ENCODE measurements at regions not wholly inside any gene's neighbourhood (a gene's known extent, or its start where the extent isn't known, plus 50 kb on each side); places are given as distances from the start of the nearest gene placed in this dataset.

DNA sequence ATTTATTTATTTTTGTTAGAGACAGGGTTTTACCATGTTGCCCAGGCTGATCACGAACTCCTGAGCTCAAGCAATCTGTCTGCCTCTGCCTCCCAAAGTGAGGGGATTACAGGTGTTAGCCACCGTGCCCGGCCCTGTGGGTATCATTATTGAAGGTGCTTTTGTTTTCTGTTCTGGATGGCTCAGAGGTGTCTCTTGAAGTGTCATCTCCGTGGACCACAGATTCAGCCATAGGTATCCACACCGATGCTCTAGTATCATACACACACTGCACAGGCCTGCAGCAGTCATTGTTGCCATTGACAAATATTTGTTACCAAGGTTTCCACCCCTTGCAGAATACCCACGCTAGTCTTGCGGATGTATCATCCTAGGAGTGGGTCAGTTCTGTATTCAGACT is 446.2 kb downstream of the XYLT1 start:
- ChIA-PET CTCF (no interaction called here), POLR2A (no interaction called here)
- FAIRE-seq (no peak), ATAC-seq (no peak), DNase-seq (ENCODE audit: low read depth in 1 of 2, low spot score in 1 of 2) (no peak)
- no peaks in the 10 kb centered on the region for H3K4me1 ChIP-seq
- 40% methylated on average over 7 of the region's 7 CpGs for WGBS (ENCODE audit: missing lambda C conversion rate)
- H3K4me2 ChIP-seq, result no peak overlapping the region
- no peak overlapping the region for H3K4me3 ChIP-seq
- TF ChIP-seq CBX8 (IDR thresholded peaks at IDR 0.05), result no peak
- TF ChIP-seq, protein P1, sequence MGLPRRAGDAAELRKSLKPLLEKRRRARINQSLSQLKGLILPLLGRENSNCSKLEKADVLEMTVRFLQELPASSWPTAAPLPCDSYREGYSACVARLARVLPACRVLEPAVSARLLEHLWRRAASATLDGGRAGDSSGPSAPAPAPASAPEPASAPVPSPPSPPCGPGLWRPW (IDR thresholded peaks at IDR 0.05), result no peak
- TF ChIP-seq NPAS2 (CRISPR knock-in tag; IDR thresholded peaks at IDR 0.05; ENCODE audit: borderline replicate concordance), result no peak
- TF ChIP-seq CHD2 (IDR thresholded peaks at IDR 0.05; ENCODE audit: low read length, partially characterized antibody), result no peak
- TF ChIP-seq GATA3 (IDR thresholded peaks at IDR 0.05; ENCODE audit: borderline replicate concordance), result no peak
- TF ChIP-seq EP300 (IDR thresholded peaks at IDR 0.05), result no peak
- TF ChIP-seq, protein P2, sequence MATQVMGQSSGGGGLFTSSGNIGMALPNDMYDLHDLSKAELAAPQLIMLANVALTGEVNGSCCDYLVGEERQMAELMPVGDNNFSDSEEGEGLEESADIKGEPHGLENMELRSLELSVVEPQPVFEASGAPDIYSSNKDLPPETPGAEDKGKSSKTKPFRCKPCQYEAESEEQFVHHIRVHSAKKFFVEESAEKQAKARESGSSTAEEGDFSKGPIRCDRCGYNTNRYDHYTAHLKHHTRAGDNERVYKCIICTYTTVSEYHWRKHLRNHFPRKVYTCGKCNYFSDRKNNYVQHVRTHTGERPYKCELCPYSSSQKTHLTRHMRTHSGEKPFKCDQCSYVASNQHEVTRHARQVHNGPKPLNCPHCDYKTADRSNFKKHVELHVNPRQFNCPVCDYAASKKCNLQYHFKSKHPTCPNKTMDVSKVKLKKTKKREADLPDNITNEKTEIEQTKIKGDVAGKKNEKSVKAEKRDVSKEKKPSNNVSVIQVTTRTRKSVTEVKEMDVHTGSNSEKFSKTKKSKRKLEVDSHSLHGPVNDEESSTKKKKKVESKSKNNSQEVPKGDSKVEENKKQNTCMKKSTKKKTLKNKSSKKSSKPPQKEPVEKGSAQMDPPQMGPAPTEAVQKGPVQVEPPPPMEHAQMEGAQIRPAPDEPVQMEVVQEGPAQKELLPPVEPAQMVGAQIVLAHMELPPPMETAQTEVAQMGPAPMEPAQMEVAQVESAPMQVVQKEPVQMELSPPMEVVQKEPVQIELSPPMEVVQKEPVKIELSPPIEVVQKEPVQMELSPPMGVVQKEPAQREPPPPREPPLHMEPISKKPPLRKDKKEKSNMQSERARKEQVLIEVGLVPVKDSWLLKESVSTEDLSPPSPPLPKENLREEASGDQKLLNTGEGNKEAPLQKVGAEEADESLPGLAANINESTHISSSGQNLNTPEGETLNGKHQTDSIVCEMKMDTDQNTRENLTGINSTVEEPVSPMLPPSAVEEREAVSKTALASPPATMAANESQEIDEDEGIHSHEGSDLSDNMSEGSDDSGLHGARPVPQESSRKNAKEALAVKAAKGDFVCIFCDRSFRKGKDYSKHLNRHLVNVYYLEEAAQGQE (IDR thresholded peaks at IDR 0.05), result no peak
- TF ChIP-seq, protein P3, sequence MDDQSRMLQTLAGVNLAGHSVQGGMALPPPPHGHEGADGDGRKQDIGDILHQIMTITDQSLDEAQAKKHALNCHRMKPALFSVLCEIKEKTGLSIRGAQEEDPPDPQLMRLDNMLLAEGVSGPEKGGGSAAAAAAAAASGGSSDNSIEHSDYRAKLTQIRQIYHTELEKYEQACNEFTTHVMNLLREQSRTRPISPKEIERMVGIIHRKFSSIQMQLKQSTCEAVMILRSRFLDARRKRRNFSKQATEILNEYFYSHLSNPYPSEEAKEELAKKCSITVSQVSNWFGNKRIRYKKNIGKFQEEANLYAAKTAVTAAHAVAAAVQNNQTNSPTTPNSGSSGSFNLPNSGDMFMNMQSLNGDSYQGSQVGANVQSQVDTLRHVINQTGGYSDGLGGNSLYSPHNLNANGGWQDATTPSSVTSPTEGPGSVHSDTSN (IDR thresholded peaks at IDR 0.05), result no peak
- TF ChIP-seq RARB (CRISPR knock-in tag; IDR thresholded peaks at IDR 0.05), result no peak
- no peak for TF ChIP-seq CEBPB (IDR thresholded peaks at IDR 0.05)
- TF ChIP-seq ZC3H11A (IDR thresholded peaks at IDR 0.05), result no peak
- TF ChIP-seq KDM1A (IDR thresholded peaks at IDR 0.05; ENCODE audit: low read depth), result no peak
- no peak for TF ChIP-seq CHD4 (IDR thresholded peaks at IDR 0.05; ENCODE audit: borderline replicate concordance)
- TF ChIP-seq, protein P4, sequence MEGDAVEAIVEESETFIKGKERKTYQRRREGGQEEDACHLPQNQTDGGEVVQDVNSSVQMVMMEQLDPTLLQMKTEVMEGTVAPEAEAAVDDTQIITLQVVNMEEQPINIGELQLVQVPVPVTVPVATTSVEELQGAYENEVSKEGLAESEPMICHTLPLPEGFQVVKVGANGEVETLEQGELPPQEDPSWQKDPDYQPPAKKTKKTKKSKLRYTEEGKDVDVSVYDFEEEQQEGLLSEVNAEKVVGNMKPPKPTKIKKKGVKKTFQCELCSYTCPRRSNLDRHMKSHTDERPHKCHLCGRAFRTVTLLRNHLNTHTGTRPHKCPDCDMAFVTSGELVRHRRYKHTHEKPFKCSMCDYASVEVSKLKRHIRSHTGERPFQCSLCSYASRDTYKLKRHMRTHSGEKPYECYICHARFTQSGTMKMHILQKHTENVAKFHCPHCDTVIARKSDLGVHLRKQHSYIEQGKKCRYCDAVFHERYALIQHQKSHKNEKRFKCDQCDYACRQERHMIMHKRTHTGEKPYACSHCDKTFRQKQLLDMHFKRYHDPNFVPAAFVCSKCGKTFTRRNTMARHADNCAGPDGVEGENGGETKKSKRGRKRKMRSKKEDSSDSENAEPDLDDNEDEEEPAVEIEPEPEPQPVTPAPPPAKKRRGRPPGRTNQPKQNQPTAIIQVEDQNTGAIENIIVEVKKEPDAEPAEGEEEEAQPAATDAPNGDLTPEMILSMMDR (IDR thresholded peaks at IDR 0.05), result no peak
- no peak for TF ChIP-seq MAFK (IDR thresholded peaks at IDR 0.05; ENCODE audit: partially characterized antibody)
- TF ChIP-seq ZFP36 (IDR thresholded peaks at IDR 0.05; ENCODE audit: borderline replicate concordance, partially characterized antibody), result no peak
- TF ChIP-seq KDM5A (IDR thresholded peaks at IDR 0.05), result no peak
- TF ChIP-seq, protein P5, sequence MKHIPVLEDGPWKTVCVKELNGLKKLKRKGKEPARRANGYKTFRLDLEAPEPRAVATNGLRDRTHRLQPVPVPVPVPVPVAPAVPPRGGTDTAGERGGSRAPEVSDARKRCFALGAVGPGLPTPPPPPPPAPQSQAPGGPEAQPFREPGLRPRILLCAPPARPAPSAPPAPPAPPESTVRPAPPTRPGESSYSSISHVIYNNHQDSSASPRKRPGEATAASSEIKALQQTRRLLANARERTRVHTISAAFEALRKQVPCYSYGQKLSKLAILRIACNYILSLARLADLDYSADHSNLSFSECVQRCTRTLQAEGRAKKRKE (CRISPR knock-in tag; IDR thresholded peaks at IDR 0.05; ENCODE audit: low read depth), result no peak
- no peak for TF ChIP-seq BHLHE40 (IDR thresholded peaks at IDR 0.05; ENCODE audit: low read depth, low read length)
- no peak overlapping the region for H3K27ac ChIP-seq
- H3K9me3 ChIP-seq, result peaks cover 7% of the 10 kb centered on the region; the same call in 1 of the 3 replicates

DNA sequence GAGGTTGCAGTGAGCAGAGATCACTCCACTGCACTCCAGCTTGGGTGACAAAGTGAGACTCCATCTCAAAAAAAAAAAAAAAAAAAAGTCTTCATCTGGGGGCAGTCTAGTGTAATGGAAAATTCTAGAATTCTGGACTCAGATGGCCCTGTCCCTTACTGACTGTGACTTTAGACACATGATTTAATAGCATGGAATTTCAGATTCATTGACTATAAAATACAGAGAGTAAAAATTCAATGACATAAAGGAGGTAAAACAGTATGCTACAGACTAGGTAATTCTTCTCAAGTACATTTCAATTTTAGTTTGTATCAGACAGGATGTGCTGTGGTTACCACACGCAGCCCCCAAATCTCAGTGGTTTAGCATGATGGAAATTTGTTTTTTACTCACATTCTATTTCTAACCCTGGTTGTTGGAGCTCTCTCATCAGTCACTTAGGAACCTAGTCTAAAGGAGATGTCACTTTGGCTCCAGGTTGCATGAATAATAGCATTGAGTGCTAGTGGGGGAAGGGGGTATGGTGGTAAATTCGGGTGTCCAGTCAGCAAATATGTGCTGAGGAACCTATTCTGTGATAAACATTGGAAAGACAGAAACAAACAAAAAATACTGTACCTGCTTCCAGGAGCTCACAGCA is 444.0 kb downstream of the XYLT1 start:
- H3K4me3 ChIP-seq, result no peak overlapping the region
- H3K4me2 ChIP-seq, result no peak overlapping the region
- peaks cover 10% of the 10 kb centered on the region; the same call in 2 of the 3 replicates for H3K9me3 ChIP-seq
- 16% methylated on average over 2 of the region's 2 CpGs for WGBS (ENCODE audit: missing lambda C conversion rate)
- H3K27ac ChIP-seq, result no peak overlapping the region
- ATAC-seq (no peak), DNase-seq (ENCODE audit: low read depth in 1 of 2, low spot score in 1 of 2) (no peak), FAIRE-seq (no peak)
- no peaks in the 10 kb centered on the region for H3K4me1 ChIP-seq
- POLR2A ChIA-PET, result no interaction called here
- no peak for TF ChIP-seq HEYL (CRISPR knock-in tag; IDR thresholded peaks at IDR 0.05)
- no peak for TF ChIP-seq TP53 (CRISPR knock-in tag; IDR thresholded peaks at IDR 0.05)
- TF ChIP-seq HDAC2 (IDR thresholded peaks at IDR 0.05), result no peak
- TF ChIP-seq RARB (CRISPR knock-in tag; IDR thresholded peaks at IDR 0.05), result no peak
- no peak for TF ChIP-seq ZFP36 (IDR thresholded peaks at IDR 0.05; ENCODE audit: borderline replicate concordance, partially characterized antibody)
- no peak for TF ChIP-seq NPAS2 (CRISPR knock-in tag; IDR thresholded peaks at IDR 0.05; ENCODE audit: borderline replicate concordance)
- CTCF ChIA-PET, result no interaction called here
